Right lobe of liver (tissue), 6 donors: ENCODE measurements at regions not wholly inside any gene's neighbourhood (a gene's known extent, or its start where the extent isn't known, plus 50 kb on each side); places are given as distances from the start of the nearest gene placed in this dataset.
A peak's percentile ranks its signal among the peaks of the same experiment; 100 is the strongest.

Source experiments
- ATAC-seq, 4 donors: fragments of 200-7000 bp; cut with Tn5 transposase; one replicate each; pipeline ENCODE4 v1.9.1; 2020; ENCODE audit warnings: mild to moderate bottlenecking in 4 of 4, moderate library complexity in 4 of 4
- DNase-seq, 3 donors: peaks; one replicate each; pipeline ENCODE4 v3.0.0-alpha.2; 2020
- H3K27ac ChIP-seq, 3 donors: fragments of 200-600 bp; one replicate each; pipeline ENCODE4 v1.8.0; 2022
- H3K27me3 ChIP-seq, 2 donors: fragments of 200-600 bp; one replicate each; pipeline ENCODE4 v1.8.0; 2022
- H3K36me3 ChIP-seq, 4 donors: fragments of 200-600 bp; sonication (generic) in 1 of 4; one replicate each; pipeline versions ENCODE4 v1.5.1 to v1.8.0; 2017 to 2022; ENCODE audit warnings: control low read depth in 1 of 4
- H3K4me1 ChIP-seq, 4 donors: fragments of 200-600 bp; sonication (generic) in 1 of 4; one replicate each; pipeline versions ENCODE4 v1.5.1 to v1.8.0; 2017 to 2022; ENCODE audit warnings: control low read depth in 1 of 4
- H3K4me3 ChIP-seq, 3 donors: fragments of 200-600 bp; one replicate each; pipeline ENCODE4 v1.8.0; 2022
- H3K9me3 ChIP-seq, 4 donors: fragments of 200-600 bp; sonication (generic) in 1 of 4; one replicate each; pipeline versions ENCODE4 v1.5.1 to v1.8.0; 2017 to 2022; ENCODE audit warnings: control low read depth in 1 of 4
- CTCF ChIP-seq, 4 donors: fragments of 200-600 bp in 3 of 4; fragments of 450-650 bp in 1 of 4; IDR thresholded peaks; one replicate each; pipeline versions ENCODE4 v1.5.1 to v1.8.0; 2016 to 2022; ENCODE audit warnings: antibody characterized with exemption in 4 of 4, mild to moderate bottlenecking in 2 of 4
- POLR2A ChIP-seq: fragments of 450-650 bp; IDR thresholded peaks from one replicate; pipeline ENCODE4 v1.6.1; 2017; ENCODE audit warnings: antibody characterized with exemption, mild to moderate bottlenecking
- WGBS: methylation state at CpG from one replicate; pipeline ENCODE4 v1.1.6; 2018; ENCODE audit warnings: low coverage, low lambda C conversion rate; ENCODE audit not compliant: insufficient coverage; ENCODE audit errors: missing lambda C conversion rate; 5-methylcytosine and 5-hydroxymethylcytosine counted together
- intact Hi-C, 2 donors: fragments of 100-400 bp; cut with DNase I; formaldehyde crosslinking; loops; one replicate each; pipeline versions ENCODE4 v1.11.2 to v1.14.1; 2022
- donor health status: DM: no; HTN: yes; CAD: no.
- donor health status: DM: no; HTN: no; CAD: no.
- donor health status: DM: no; HTN: no; CAD: no.
- donor health status: DM: no; HTN: yes; CAD: no.
- donor health status: DM: no; HTN: yes; CAD: no.

- DNase-seq (no peak), ATAC-seq (no peak)
- TF ChIP-seq CTCF (IDR thresholded peaks at IDR 0.05) (no peak), POLR2A (no peak)
- Histone ChIP-seq H3K27me3 (no peaks in the 10 kb centered on the region), H3K4me3 (no peak overlapping the region), H3K27ac (no peak overlapping the region), H3K9me3 (no peaks in the 10 kb centered on the region), H3K4me1 (no peaks in the 10 kb centered on the region), H3K36me3 (no peaks in the 10 kb centered on the region)
- intact Hi-C loops, result no loop called here
- 46% methylated on average over 2 of the region's 2 CpGs for WGBS
These were observed 84.6 kb downstream of the RDH14 start for GRCh38 chr2:18475884-18476283.

GRCh38 chr2:18474700-18475099, 85.8 kb downstream of the RDH14 start:
- Histone ChIP-seq H3K4me1 (no peaks in the 10 kb centered on the region), H3K27ac (no peak overlapping the region), H3K9me3 (no peaks in the 10 kb centered on the region), H3K4me3 (no peak overlapping the region), H3K36me3 (no peaks in the 10 kb centered on the region), H3K27me3 (no peaks in the 10 kb centered on the region)
- no peak for TF ChIP-seq CTCF (IDR thresholded peaks at IDR 0.05)
- no peak for TF ChIP-seq POLR2A
- 38% methylated on average over 1 of the region's 1 CpG for WGBS
- intact Hi-C loops, result no loop called here
- ATAC-seq (no peak), DNase-seq (no peak)

- DNase-seq, result no peak
- H3K27me3 ChIP-seq, result no peaks in the 10 kb centered on the region
- ATAC-seq, result peak in 1 of 4 donors; percentile 34
- no peak overlapping the region for H3K4me3 ChIP-seq
- H3K36me3 ChIP-seq, result no peaks in the 10 kb centered on the region
- H3K27ac ChIP-seq, result no peak overlapping the region
- TF ChIP-seq CTCF (IDR thresholded peaks at IDR 0.05) (no peak), POLR2A (no peak)
- intact Hi-C loops, result no loop called here
- 28% methylated on average over 7 of the region's 9 CpGs for WGBS
- no peaks in the 10 kb centered on the region for H3K4me1 ChIP-seq
- no peaks in the 10 kb centered on the region for H3K9me3 ChIP-seq
These were observed 86.9 kb downstream of the RDH14 start for GRCh38 chr2:18473241-18474181.

GRCh38 chr2:18467749-18468360, 92.6 kb downstream of the RDH14 start:
- Histone ChIP-seq H3K4me3 (no peak overlapping the region), H3K27ac (no peak overlapping the region), H3K9me3 (no peaks in the 10 kb centered on the region), H3K36me3 (no peaks in the 10 kb centered on the region), H3K4me1 (no peaks in the 10 kb centered on the region), H3K27me3 (no peaks in the 10 kb centered on the region)
- ATAC-seq (no peak), DNase-seq (no peak)
- TF ChIP-seq CTCF (IDR thresholded peaks at IDR 0.05) (no peak), POLR2A (no peak)
- intact Hi-C loops, result no loop called here
- WGBS, result 64% methylated on average over 3 of the region's 5 CpGs
